ENCODE measurements at regions not wholly inside any gene's neighbourhood (a gene's known extent, or its start where the extent isn't known, plus 50 kb on each side); places are given as distances from the start of the nearest gene placed in this dataset.

DNA sequence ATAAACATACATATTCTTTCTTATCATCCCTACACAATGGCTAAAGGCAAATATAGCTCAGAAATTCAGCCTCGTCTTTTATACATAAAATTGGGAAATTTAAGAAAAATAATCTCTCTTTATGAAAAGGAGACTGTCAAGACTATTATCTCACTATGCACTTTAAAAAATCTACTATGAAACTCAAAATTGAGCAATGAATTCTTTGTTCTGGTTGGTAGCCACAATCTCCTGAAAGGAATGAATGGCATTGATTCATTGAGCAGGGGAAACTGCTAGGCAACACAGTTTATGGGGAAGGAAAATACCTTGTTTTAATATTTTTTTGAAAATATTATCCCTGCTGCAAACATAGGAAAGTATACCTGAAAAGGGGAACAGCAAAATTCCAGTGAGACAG lies 397.1 kb downstream of the RAB28 start:
- TF ChIP-seq CTCF (conservative IDR thresholded peaks at IDR 0.05; ENCODE audit: low read depth, low read length) (no peak), EZH2phosphoT487 (IDR thresholded peaks at IDR 0.05; ENCODE audit: borderline replicate concordance, low read length) (no peak), EZH2 (IDR thresholded peaks at IDR 0.05; ENCODE audit: low read length, unreplicated experiment) (no peak)

Data from PC-3 (cell line).